ENCODE measurements at regions not wholly inside any gene's neighbourhood (a gene's known extent, or its start where the extent isn't known, plus 50 kb on each side); places are given as distances from the start of the nearest gene placed in this dataset.
"Not testable (repeated sequence)": the region's sequence is repeated elsewhere in the genome, so short reads cannot be mapped to it uniquely, and the experiment has no call there.

GRCh38 chr13:100984085-100984705 is 309.6 kb upstream of the TMTC4 start:
- ATAC-seq (no peak), DNase-seq (no peak)
- 36 to 40% methylated on average over 3 of the region's 3 CpGs for WGBS, 2 donors
- Histone ChIP-seq H3K27ac (no peak overlapping the region), H3K9me3 (no peaks in the 10 kb centered on the region), H3K4me1 (no peaks in the 10 kb centered on the region), H3K4me3 (no peak overlapping the region), H3K27me3 (no peaks in the 10 kb centered on the region), H3K36me3 (replicated peaks in 1 of 2; ENCODE audit: insufficient read depth in 1 of 2, low read depth in 2 of 2) (no peaks in the 10 kb centered on the region)
- intact Hi-C loops (cut with DNase I), result no loop called here
- TF ChIP-seq POLR2A (IDR thresholded peaks at IDR 0.05) (no peak), CTCF (IDR thresholded peaks at IDR 0.05) (no peak)

GRCh38 chr13:100983111-100983510 is 308.5 kb upstream of the TMTC4 start:
- WGBS, 2 donors, result 75% methylated on average over 6 of the region's 6 CpGs
- ATAC-seq, result no peak
- DNase-seq, result no peak
- TF ChIP-seq CTCF (IDR thresholded peaks at IDR 0.05) (no peak), POLR2A (IDR thresholded peaks at IDR 0.05) (no peak)
- intact Hi-C loops (cut with DNase I), result no loop called here
- no peak overlapping the region for H3K27ac ChIP-seq
- no peaks in the 10 kb centered on the region for H3K36me3 ChIP-seq (replicated peaks in 1 of 2; ENCODE audit: insufficient read depth in 1 of 2, low read depth in 2 of 2)
- H3K9me3 ChIP-seq, result no peaks in the 10 kb centered on the region
- no peaks in the 10 kb centered on the region for H3K27me3 ChIP-seq
- no peak overlapping the region for H3K4me3 ChIP-seq
- H3K4me1 ChIP-seq, result no peaks in the 10 kb centered on the region

GRCh38 chr13:100980171-100980570 is 305.6 kb upstream of the TMTC4 start:
- TF ChIP-seq CTCF (IDR thresholded peaks at IDR 0.05) (no peak), POLR2A (IDR thresholded peaks at IDR 0.05) (no peak)
- ATAC-seq, result no peak

GRCh38 chr13:100977841-100978240 is 303.2 kb upstream of the TMTC4 start:
- Histone ChIP-seq H3K36me3 (replicated peaks in 1 of 2; ENCODE audit: insufficient read depth in 1 of 2, low read depth in 2 of 2) (no peaks in the 10 kb centered on the region), H3K27me3 (no peaks in the 10 kb centered on the region), H3K27ac (no peak overlapping the region), H3K4me1 (no peaks in the 10 kb centered on the region), H3K9me3 (no peaks in the 10 kb centered on the region), H3K4me3 (no peak overlapping the region)
- ATAC-seq (no peak), DNase-seq (no peak)
- intact Hi-C loops (cut with DNase I), result no loop called here
- WGBS, 2 donors, result 63% methylated on average over 7 of the region's 7 CpGs
- TF ChIP-seq CTCF (IDR thresholded peaks at IDR 0.05), result no peak
- no peak for TF ChIP-seq POLR2A (IDR thresholded peaks at IDR 0.05)

More at GRCh38 chr13:100980171-100980570, 305.6 kb upstream of the TMTC4 start:
- no peak overlapping the region for H3K27ac ChIP-seq
- no peaks in the 10 kb centered on the region for H3K36me3 ChIP-seq (replicated peaks in 1 of 2; ENCODE audit: insufficient read depth in 1 of 2, low read depth in 2 of 2)
- no peak for DNase-seq
- no peaks in the 10 kb centered on the region for H3K4me1 ChIP-seq
- H3K9me3 ChIP-seq, result no peaks in the 10 kb centered on the region
- H3K4me3 ChIP-seq, result no peak overlapping the region
- intact Hi-C loops (cut with DNase I), result no loop called here
- H3K27me3 ChIP-seq, result no peaks in the 10 kb centered on the region

GRCh38 chr13:100976993-100977392 is 302.4 kb upstream of the TMTC4 start:
- ATAC-seq (no peak), DNase-seq (no peak)
- WGBS, 2 donors, result 51 to 65% methylated on average over 2 of the region's 2 CpGs
- no peaks in the 10 kb centered on the region for H3K27me3 ChIP-seq
- no peak for TF ChIP-seq CTCF (IDR thresholded peaks at IDR 0.05)
- TF ChIP-seq POLR2A (IDR thresholded peaks at IDR 0.05), result no peak
- intact Hi-C loops (cut with DNase I), result no loop called here
- no peak overlapping the region for H3K27ac ChIP-seq
- no peaks in the 10 kb centered on the region for H3K36me3 ChIP-seq (replicated peaks in 1 of 2; ENCODE audit: insufficient read depth in 1 of 2, low read depth in 2 of 2)
- no peak overlapping the region for H3K4me3 ChIP-seq
- no peaks in the 10 kb centered on the region for H3K4me1 ChIP-seq
- H3K9me3 ChIP-seq, result no peaks in the 10 kb centered on the region

GRCh38 chr13:100975666-100976065 is 301.1 kb upstream of the TMTC4 start:
- H3K9me3 ChIP-seq; H3K36me3 ChIP-seq (replicated peaks in 1 of 2; ENCODE audit: insufficient read depth in 1 of 2, low read depth in 2 of 2); H3K4me1 ChIP-seq; ATAC-seq; H3K27ac ChIP-seq; intact Hi-C loops (cut with DNase I); DNase-seq; H3K27me3 ChIP-seq; H3K4me3 ChIP-seq: not testable (repeated sequence)
- 66% methylated on average over 13 of the region's 31 CpGs; no CpG with 5 or more reads in 1 of the 2 donors for WGBS, 2 donors

Data from body of pancreas (tissue), 4 donors.